Astrocyte of the spinal cord (primary cell): ENCODE measurements at regions not wholly inside any gene's neighbourhood (a gene's known extent, or its start where the extent isn't known, plus 50 kb on each side); places are given as distances from the start of the nearest gene placed in this dataset.

ENCODE experiments used
- DNase-seq: peaks from one replicate; pipeline ENCODE4 v3.0.0; 2011; ENCODE audit warnings: low read depth, low spot score
- H3K4me3 ChIP-seq: 2 replicates; pipeline ENCODE4 v1.5.1; 2011; ENCODE audit warnings: low read depth, mild to moderate bottlenecking, low read length, moderate library complexity
- CTCF ChIP-seq: IDR thresholded peaks from 2 replicates; pipeline ENCODE4 v1.5.1; 2012; ENCODE audit warnings: low read depth, mild to moderate bottlenecking, low read length, inconsistent platforms
- in situ Hi-C: cut with HindIII; loops from 2 replicates; pipeline ENCODE4 v1.10.0; 2017; ENCODE audit warnings: low sequenced_read_pairs

- no peak overlapping the region for H3K4me3 ChIP-seq
- in situ Hi-C loops = no loop called here
- DNase-seq = no peak
- TF ChIP-seq CTCF = no peak
Measured at GRCh38 chr10:89873055-89873454, 171.7 kb downstream of the KIF20B start.

GRCh38 chr10:89875557-89875956, 174.2 kb downstream of the KIF20B start:
- no peak overlapping the region for H3K4me3 ChIP-seq
- DNase-seq = no peak
- in situ Hi-C loops = no loop called here
- TF ChIP-seq CTCF = no peak

- in situ Hi-C loops = no loop called here
- no peak for TF ChIP-seq CTCF
- H3K4me3 ChIP-seq = no peak overlapping the region
- DNase-seq = peak; percentile 38
Measured at GRCh38 chr10:89879121-89879520, 177.7 kb downstream of the KIF20B start.

GRCh38 chr10:89887406-89887805, 186.0 kb downstream of the KIF20B start:
- no peak overlapping the region for H3K4me3 ChIP-seq
- DNase-seq = no peak
- no peak for TF ChIP-seq CTCF
- in situ Hi-C loops = no loop called here

GRCh38 chr10:89887830-89888229, 186.4 kb downstream of the KIF20B start:
- no peak for DNase-seq
- no peak for TF ChIP-seq CTCF
- in situ Hi-C loops = no loop called here
- no peak overlapping the region for H3K4me3 ChIP-seq

GRCh38 chr10:89888321-89889070, 187.1 kb downstream of the KIF20B start:
- TF ChIP-seq CTCF = no peak
- in situ Hi-C loops = no loop called here

More at GRCh38 chr10:89888321-89889070, 187.1 kb downstream of the KIF20B start:
- no peak for DNase-seq
- no peak overlapping the region for H3K4me3 ChIP-seq
